HEK293 (cell line): ENCODE measurements at regions not wholly inside any gene's neighbourhood (a gene's known extent, or its start where the extent isn't known, plus 50 kb on each side); places are given as distances from the start of the nearest gene placed in this dataset.

Experiments
- CTCF ChIA-PET: fragments of 350-600 bp; formaldehyde crosslinking; extraction: SDS; loops from one replicate; lab custom pipeline; 2021; ENCODE audit warnings: antibody characterized with exemption; lab: Yijun Ruan, JAX
- POLR2A ChIA-PET: fragments of 300-600 bp; formaldehyde crosslinking; extraction: SDS; loops from one replicate; lab custom pipeline; 2020; ENCODE audit warnings: antibody characterized with exemption, inconsistent platforms; lab: Yijun Ruan, JAX
- H3K27ac ChIP-seq: fragments of 200-500 bp; sonication (Bioruptor generic); 2 replicates; pipeline ENCODE4 v1.5.1; 2014; ENCODE audit warnings: low read depth, low read length, control low read depth, inconsistent platforms; ENCODE audit errors: extremely low read depth
- H3K36me3 ChIP-seq, 2 experiments: fragments of 200-500 bp in 1 of 2; sonication (Bioruptor generic) in 1 of 2; 1 replicate in 1 of 2; 2 replicates in 1 of 2; pipeline ENCODE4 v1.5.1; 2014 to 2017; ENCODE audit warnings: inconsistent platforms in 2 of 2, low read length in 2 of 2; ENCODE audit not compliant: control insufficient read depth in 2 of 2, insufficient read depth in 1 of 2
- H3K4me1 ChIP-seq: fragments of 200-500 bp; sonication (Bioruptor generic); 2 replicates; pipeline ENCODE4 v1.5.1; 2014; ENCODE audit warnings: mild to moderate bottlenecking, low read length, inconsistent platforms; ENCODE audit not compliant: control insufficient read depth, insufficient read depth
- H3K4me3 ChIP-seq: 2 replicates; pipeline ENCODE4 v1.5.1; 2011; ENCODE audit warnings: low read depth, mild to moderate bottlenecking, control low read depth, low read length, moderate library complexity
- H3K9me3 ChIP-seq: fragments of 200-500 bp; sonication (Bioruptor generic); 2 replicates; pipeline ENCODE4 v1.5.1; 2014; ENCODE audit warnings: low read depth, low read length, inconsistent platforms; ENCODE audit not compliant: control insufficient read depth, insufficient read depth
- HOXA7 ChIP-seq: sonication (generic); formaldehyde crosslinking; IDR thresholded peaks from 2 replicates; pipeline ENCODE4 v1.8.1; 2022; ENCODE audit warnings: missing genetic modification reagents, borderline replicate concordance
- HOXD13 ChIP-seq: sonication (generic); formaldehyde crosslinking; IDR thresholded peaks from 2 replicates; pipeline ENCODE4 v1.8.0; 2022; ENCODE audit warnings: missing genetic modification reagents, borderline replicate concordance
- IKZF3 ChIP-seq: fragments of 450-650 bp; IDR thresholded peaks from 2 replicates; pipeline ENCODE4 v1.5.0; 2018; ENCODE audit warnings: missing biosample characterization, mild to moderate bottlenecking, missing genetic modification characterization, moderate library complexity
- KLF8 ChIP-seq: fragments of 450-650 bp; formaldehyde crosslinking; IDR thresholded peaks from 2 replicates; pipeline ENCODE4 v1.5.1; 2016; ENCODE audit warnings: missing biosample characterization, missing genetic modification characterization
- KLF9 ChIP-seq: fragments of 450-650 bp; formaldehyde crosslinking; IDR thresholded peaks from 2 replicates; pipeline ENCODE4 v1.5.1; 2016; ENCODE audit warnings: missing biosample characterization, missing genetic modification characterization, low read depth
- OVOL3 ChIP-seq: fragments of 450-650 bp; formaldehyde crosslinking; IDR thresholded peaks from 2 replicates; pipeline ENCODE4 v1.5.1; 2016; ENCODE audit warnings: missing biosample characterization, missing genetic modification characterization
- PRDM6 ChIP-seq: fragments of 450-650 bp; formaldehyde crosslinking; IDR thresholded peaks from 2 replicates; pipeline ENCODE4 v1.5.1; 2017; ENCODE audit warnings: missing biosample characterization, missing genetic modification characterization
- ZBTB7A ChIP-seq: fragments of 450-650 bp; formaldehyde crosslinking; IDR thresholded peaks from 2 replicates; pipeline ENCODE4 v1.5.1; 2016; ENCODE audit warnings: low read depth, missing biosample characterization, missing genetic modification characterization
- ZNF114 ChIP-seq: fragments of 450-650 bp; formaldehyde crosslinking; IDR thresholded peaks from 2 replicates; pipeline ENCODE4 v1.5.0; 2017; ENCODE audit warnings: missing biosample characterization, missing genetic modification characterization
- ZNF155 ChIP-seq: fragments of 450-650 bp; formaldehyde crosslinking; IDR thresholded peaks from 2 replicates; pipeline ENCODE4 v1.5.1; 2016; ENCODE audit warnings: missing biosample characterization, missing genetic modification characterization
- ZNF157 ChIP-seq: fragments of 450-650 bp; formaldehyde crosslinking; IDR thresholded peaks from 2 replicates; pipeline ENCODE4 v1.5.1; 2016; ENCODE audit warnings: missing biosample characterization, missing genetic modification characterization
- ZNF19 ChIP-seq: fragments of 450-650 bp; formaldehyde crosslinking; IDR thresholded peaks from 2 replicates; pipeline ENCODE4; 2016; ENCODE audit warnings: missing biosample characterization, missing genetic modification characterization, low read depth
- ZNF214 ChIP-seq: fragments of 450-650 bp; formaldehyde crosslinking; IDR thresholded peaks from 2 replicates; pipeline ENCODE4 v1.5.1; 2017; ENCODE audit warnings: missing biosample characterization, mild to moderate bottlenecking, missing genetic modification characterization, borderline replicate concordance
- ZNF292 ChIP-seq: fragments of 450-650 bp; formaldehyde crosslinking; IDR thresholded peaks from 2 replicates; pipeline ENCODE4 v1.5.1; 2016; ENCODE audit warnings: low read depth, missing biosample characterization, missing genetic modification characterization, borderline replicate concordance
- ZNF391 ChIP-seq: fragments of 450-650 bp; formaldehyde crosslinking; IDR thresholded peaks from 2 replicates; pipeline ENCODE4 v1.5.1; 2016; ENCODE audit warnings: low read depth, missing biosample characterization, missing genetic modification characterization, borderline replicate concordance
- ZNF394 ChIP-seq: fragments of 450-650 bp; formaldehyde crosslinking; IDR thresholded peaks from 2 replicates; pipeline ENCODE4 v1.5.1; 2016; ENCODE audit warnings: missing biosample characterization, missing genetic modification characterization, mild to moderate bottlenecking, moderate library complexity, borderline replicate concordance
- ZNF449 ChIP-seq: fragments of 450-650 bp; formaldehyde crosslinking; IDR thresholded peaks from 2 replicates; pipeline ENCODE4 v1.5.1; 2017; ENCODE audit warnings: missing biosample characterization, mild to moderate bottlenecking, missing genetic modification characterization, moderate library complexity
- ZNF561 ChIP-seq: fragments of 450-650 bp; IDR thresholded peaks from 2 replicates; pipeline ENCODE4 v1.5.1; 2018; ENCODE audit warnings: missing biosample characterization, missing genetic modification characterization, borderline replicate concordance
- ZNF596 ChIP-seq: fragments of 450-650 bp; IDR thresholded peaks from 2 replicates; pipeline ENCODE4 v1.5.0; 2018; ENCODE audit warnings: missing biosample characterization, mild to moderate bottlenecking, missing genetic modification characterization, moderate library complexity
- ZNF664 ChIP-seq: fragments of 450-650 bp; formaldehyde crosslinking; IDR thresholded peaks from 2 replicates; pipeline ENCODE4 v1.5.1; 2016; ENCODE audit warnings: missing biosample characterization, missing genetic modification characterization
- ZNF670 ChIP-seq: fragments of 450-650 bp; formaldehyde crosslinking; IDR thresholded peaks from 2 replicates; pipeline ENCODE4 v1.5.1; 2016; ENCODE audit warnings: missing biosample characterization, missing genetic modification characterization, low read depth
- ZNF677 ChIP-seq: fragments of 450-650 bp; IDR thresholded peaks from 2 replicates; pipeline ENCODE4 v1.5.0; 2018; ENCODE audit warnings: missing biosample characterization, mild to moderate bottlenecking, missing genetic modification characterization, moderate library complexity
- ZNF791 ChIP-seq: fragments of 450-650 bp; formaldehyde crosslinking; IDR thresholded peaks from 2 replicates; pipeline ENCODE4 v1.5.1; 2016; ENCODE audit warnings: missing biosample characterization, missing genetic modification characterization
- TF ChIP-seq, protein P1 (sequence below): fragments of 450-650 bp; formaldehyde crosslinking; IDR thresholded peaks from 2 replicates; pipeline ENCODE4 v1.5.1; 2016; ENCODE audit warnings: missing biosample characterization, missing genetic modification characterization
- TF ChIP-seq, protein P2 (sequence below): fragments of 450-650 bp; formaldehyde crosslinking; IDR thresholded peaks from 2 replicates; pipeline ENCODE4 v1.5.1; 2016; ENCODE audit warnings: missing biosample characterization, missing genetic modification characterization
- TF ChIP-seq, protein P3 (sequence below): fragments of 450-650 bp; formaldehyde crosslinking; IDR thresholded peaks from 2 replicates; pipeline ENCODE4 v1.5.1; 2016; ENCODE audit warnings: missing biosample characterization, missing genetic modification characterization
- TF ChIP-seq, protein P4 (sequence below): fragments of 450-650 bp; formaldehyde crosslinking; IDR thresholded peaks from 2 replicates; pipeline ENCODE4 v1.5.1; 2016; ENCODE audit warnings: missing biosample characterization, missing genetic modification characterization

- TF ChIP-seq, protein P1, sequence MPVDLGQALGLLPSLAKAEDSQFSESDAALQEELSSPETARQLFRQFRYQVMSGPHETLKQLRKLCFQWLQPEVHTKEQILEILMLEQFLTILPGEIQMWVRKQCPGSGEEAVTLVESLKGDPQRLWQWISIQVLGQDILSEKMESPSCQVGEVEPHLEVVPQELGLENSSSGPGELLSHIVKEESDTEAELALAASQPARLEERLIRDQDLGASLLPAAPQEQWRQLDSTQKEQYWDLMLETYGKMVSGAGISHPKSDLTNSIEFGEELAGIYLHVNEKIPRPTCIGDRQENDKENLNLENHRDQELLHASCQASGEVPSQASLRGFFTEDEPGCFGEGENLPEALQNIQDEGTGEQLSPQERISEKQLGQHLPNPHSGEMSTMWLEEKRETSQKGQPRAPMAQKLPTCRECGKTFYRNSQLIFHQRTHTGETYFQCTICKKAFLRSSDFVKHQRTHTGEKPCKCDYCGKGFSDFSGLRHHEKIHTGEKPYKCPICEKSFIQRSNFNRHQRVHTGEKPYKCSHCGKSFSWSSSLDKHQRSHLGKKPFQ: no peak
- TF ChIP-seq ZNF791 (tag by site-specific recombination) (no peak), ZNF670 (tag by site-specific recombination) (no peak), ZNF677 (tag by site-specific recombination) (no peak), HOXD13 (CRISPR knock-in tag) (no peak), ZNF292 (tag by site-specific recombination) (no peak), ZNF114 (no peak), ZNF449 (no peak), ZNF214 (tag by site-specific recombination) (no peak), ZNF561 (tag by site-specific recombination) (no peak), ZNF155 (no peak), ZNF391 (no peak), ZNF157 (tag by site-specific recombination) (no peak), KLF8 (tag by site-specific recombination) (no peak), ZNF664 (tag by site-specific recombination) (no peak), OVOL3 (tag by site-specific recombination) (no peak), ZNF596 (tag by site-specific recombination) (no peak)
- TF ChIP-seq, protein P2, sequence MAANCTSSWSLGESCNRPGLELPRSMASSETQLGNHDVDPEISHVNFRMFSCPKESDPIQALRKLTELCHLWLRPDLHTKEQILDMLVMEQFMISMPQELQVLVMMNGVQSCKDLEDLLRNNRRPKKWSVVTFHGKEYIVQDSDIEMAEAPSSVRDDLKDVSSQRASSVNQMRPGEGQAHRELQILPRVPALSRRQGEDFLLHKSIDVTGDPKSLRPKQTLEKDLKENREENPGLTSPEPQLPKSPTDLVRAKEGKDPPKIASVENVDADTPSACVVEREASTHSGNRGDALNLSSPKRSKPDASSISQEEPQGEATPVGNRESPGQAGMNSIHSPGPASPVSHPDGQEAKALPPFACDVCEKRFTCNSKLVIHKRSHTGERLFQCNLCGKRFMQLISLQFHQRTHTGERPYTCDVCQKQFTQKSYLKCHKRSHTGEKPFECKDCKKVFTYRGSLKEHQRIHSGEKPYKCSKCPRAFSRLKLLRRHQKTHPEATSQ: no peak
- POLR2A ChIA-PET: no interaction called here
- Histone ChIP-seq H3K36me3 (no peaks in the 10 kb centered on the region), H3K4me1 (no peaks in the 10 kb centered on the region), H3K27ac (no peak overlapping the region), H3K4me3 (no peak overlapping the region), H3K9me3 (no peaks in the 10 kb centered on the region)
- CTCF ChIA-PET: no interaction called here
Observed at GRCh38 chr12:40439771-40440492, 215.1 kb downstream of the LRRK2 start.

GRCh38 chr12:40444174-40444573, 219.4 kb downstream of the LRRK2 start:
- Histone ChIP-seq H3K4me1 (no peaks in the 10 kb centered on the region), H3K9me3 (no peaks in the 10 kb centered on the region), H3K27ac (no peak overlapping the region), H3K36me3 (no peaks in the 10 kb centered on the region), H3K4me3 (no peak overlapping the region)
- ChIA-PET CTCF (interaction anchor here (0.6 kb wide), 1 partner anchor 19 kb away, joined by 3 read pairs; no protein-coding TSS in a partner anchor), POLR2A (no interaction called here)
- TF ChIP-seq, protein P3, sequence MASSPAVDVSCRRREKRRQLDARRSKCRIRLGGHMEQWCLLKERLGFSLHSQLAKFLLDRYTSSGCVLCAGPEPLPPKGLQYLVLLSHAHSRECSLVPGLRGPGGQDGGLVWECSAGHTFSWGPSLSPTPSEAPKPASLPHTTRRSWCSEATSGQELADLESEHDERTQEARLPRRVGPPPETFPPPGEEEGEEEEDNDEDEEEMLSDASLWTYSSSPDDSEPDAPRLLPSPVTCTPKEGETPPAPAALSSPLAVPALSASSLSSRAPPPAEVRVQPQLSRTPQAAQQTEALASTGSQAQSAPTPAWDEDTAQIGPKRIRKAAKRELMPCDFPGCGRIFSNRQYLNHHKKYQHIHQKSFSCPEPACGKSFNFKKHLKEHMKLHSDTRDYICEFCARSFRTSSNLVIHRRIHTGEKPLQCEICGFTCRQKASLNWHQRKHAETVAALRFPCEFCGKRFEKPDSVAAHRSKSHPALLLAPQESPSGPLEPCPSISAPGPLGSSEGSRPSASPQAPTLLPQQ: no peak
- TF ChIP-seq ZNF394 (tag by site-specific recombination): no peak
- TF ChIP-seq ZNF561 (tag by site-specific recombination): no peak
- TF ChIP-seq ZBTB7A: no peak
- no peak for TF ChIP-seq PRDM6
- no peak for TF ChIP-seq ZNF19
- TF ChIP-seq HOXA7 (CRISPR knock-in tag): no peak
- no peak for TF ChIP-seq IKZF3 (tag by site-specific recombination)
- TF ChIP-seq ZNF670 (tag by site-specific recombination): no peak
- TF ChIP-seq, protein P4, sequence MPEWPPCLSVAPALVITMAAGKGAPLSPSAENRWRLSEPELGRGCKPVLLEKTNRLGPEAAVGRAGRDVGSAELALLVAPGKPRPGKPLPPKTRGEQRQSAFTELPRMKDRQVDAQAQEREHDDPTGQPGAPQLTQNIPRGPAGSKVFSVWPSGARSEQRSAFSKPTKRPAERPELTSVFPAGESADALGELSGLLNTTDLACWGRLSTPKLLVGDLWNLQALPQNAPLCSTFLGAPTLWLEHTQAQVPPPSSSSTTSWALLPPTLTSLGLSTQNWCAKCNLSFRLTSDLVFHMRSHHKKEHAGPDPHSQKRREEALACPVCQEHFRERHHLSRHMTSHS (tag by site-specific recombination): no peak
- no peak for TF ChIP-seq KLF9
